WTC11 (cell line): ENCODE measurements at regions not wholly inside any gene's neighbourhood (a gene's known extent, or its start where the extent isn't known, plus 50 kb on each side); places are given as distances from the start of the nearest gene placed in this dataset.
"Not testable (repeated sequence)": the region's sequence is repeated elsewhere in the genome, so short reads cannot be mapped to it uniquely, and the experiment has no call there.

ENCODE experiments used
- CTCF ChIP-seq: fragments of 200-600 bp; IDR thresholded peaks from 2 replicates; pipeline ENCODE4 v1.8.0; 2022; ENCODE audit warnings: antibody characterized with exemption
- MAX ChIP-seq: sonication (generic); formaldehyde crosslinking; IDR thresholded peaks from 2 replicates; pipeline ENCODE4 v1.8.0; 2022; ENCODE audit warnings: mild to moderate bottlenecking, missing genetic modification reagents
- PREB ChIP-seq: sonication (generic); formaldehyde crosslinking; IDR thresholded peaks from 2 replicates; pipeline ENCODE4 v1.8.1; 2022; ENCODE audit warnings: mild to moderate bottlenecking, missing genetic modification reagents, moderate library complexity, borderline replicate concordance
- ZBTB21 ChIP-seq: sonication (generic); formaldehyde crosslinking; IDR thresholded peaks from 2 replicates; pipeline ENCODE4 v1.8.1; 2023; ENCODE audit warnings: mild to moderate bottlenecking, missing genetic modification reagents, borderline replicate concordance

- not testable (repeated sequence) for TF ChIP-seq ZBTB21 (CRISPR knock-in tag); PREB (CRISPR knock-in tag); MAX (CRISPR knock-in tag); CTCF
Measured at GRCh38 chr12:131440209-131441059, 270.5 kb upstream of the SFSWAP start.
